ENCODE measurements at regions not wholly inside any gene's neighbourhood (a gene's known extent, or its start where the extent isn't known, plus 50 kb on each side); places are given as distances from the start of the nearest gene placed in this dataset.
"Not testable (repeated sequence)": the region's sequence is repeated elsewhere in the genome, so short reads cannot be mapped to it uniquely, and the experiment has no call there.

- DNase-seq = no peak
Observed at GRCh38 chr11:130979386-130979972, 63.2 kb upstream of the SNX19 start.

- DNase-seq = no peak
Observed at GRCh38 chr11:130980071-130980862, 64.0 kb upstream of the SNX19 start.

- DNase-seq = not testable (repeated sequence)
Observed at GRCh38 chr11:130984241-130984640, 68.0 kb upstream of the SNX19 start.

- DNase-seq = no peak
Observed at GRCh38 chr11:130992788-130993187, 76.5 kb upstream of the SNX19 start.

- no peak for DNase-seq
Observed at GRCh38 chr11:130994043-130994442, 77.8 kb upstream of the SNX19 start.

GRCh38 chr11:130995266-130995665, 79.0 kb upstream of the SNX19 start:
- no peak for DNase-seq

- DNase-seq = no peak
Observed at GRCh38 chr11:130997278-130997677, 81.0 kb upstream of the SNX19 start.

GRCh38 chr11:130999086-130999485, 82.8 kb upstream of the SNX19 start:
- DNase-seq = no peak

- DNase-seq = no peak
Observed at GRCh38 chr11:130999992-131000770, 83.9 kb upstream of the SNX19 start.

GRCh38 chr11:131002145-131002544, 85.9 kb upstream of the SNX19 start:
- no peak for DNase-seq

GRCh38 chr11:131005829-131006228, 89.5 kb upstream of the SNX19 start:
- DNase-seq = no peak

GRCh38 chr11:131025020-131025419, 108.7 kb upstream of the SNX19 start:
- DNase-seq = no peak

- no peak for DNase-seq
Observed at GRCh38 chr11:131025421-131026125, 109.3 kb upstream of the SNX19 start.

- no peak for DNase-seq
Observed at GRCh38 chr11:131027491-131027890, 111.2 kb upstream of the SNX19 start.

- DNase-seq = peak; percentile 14
Observed at GRCh38 chr11:131033151-131033651, 116.9 kb upstream of the SNX19 start.

GRCh38 chr11:131036514-131036913, 120.2 kb upstream of the SNX19 start:
- no peak for DNase-seq

GRCh38 chr11:131037873-131038272, 121.6 kb upstream of the SNX19 start:
- DNase-seq = no peak

- no peak for DNase-seq
Observed at GRCh38 chr11:131038597-131038996, 122.3 kb upstream of the SNX19 start.

GRCh38 chr11:131041331-131042040, 125.2 kb upstream of the SNX19 start:
- DNase-seq = no peak

- no peak for DNase-seq
Observed at GRCh38 chr11:131042041-131042390, 125.7 kb upstream of the SNX19 start.

GRCh38 chr11:131043251-131043650, 127.0 kb upstream of the SNX19 start:
- DNase-seq = no peak

- no peak for DNase-seq
Observed at GRCh38 chr11:131044851-131045250, 128.6 kb upstream of the SNX19 start.

Data from GDM1 (cell line).